ENCODE measurements at regions not wholly inside any gene's neighbourhood (a gene's known extent, or its start where the extent isn't known, plus 50 kb on each side); places are given as distances from the start of the nearest gene placed in this dataset.

DNA sequence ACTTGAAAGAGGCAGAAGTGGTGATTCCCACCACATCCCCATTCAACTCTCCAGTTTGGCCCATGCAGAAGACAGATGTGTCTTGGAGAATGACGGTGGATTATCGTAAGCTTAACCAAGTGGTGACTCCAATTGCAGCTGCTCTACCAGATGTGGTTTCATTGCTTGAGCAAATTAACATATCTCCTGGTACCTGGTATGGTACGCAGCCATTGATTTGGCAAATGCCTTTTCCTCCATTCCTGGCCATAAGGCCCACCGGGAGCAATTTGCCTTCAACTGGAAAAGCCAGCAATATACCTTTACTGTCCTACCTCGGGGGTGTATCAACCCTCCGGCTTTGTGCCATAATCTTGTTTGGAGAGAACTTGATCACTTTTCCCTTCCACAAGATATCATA, 411.5 kb upstream of the SMIM21 start:
- DNase-seq (ENCODE audit: low read depth), result no peak
- H3K4me3 ChIP-seq (ENCODE audit: low read depth, low read length), result no peak overlapping the region
- TF ChIP-seq, protein P1, sequence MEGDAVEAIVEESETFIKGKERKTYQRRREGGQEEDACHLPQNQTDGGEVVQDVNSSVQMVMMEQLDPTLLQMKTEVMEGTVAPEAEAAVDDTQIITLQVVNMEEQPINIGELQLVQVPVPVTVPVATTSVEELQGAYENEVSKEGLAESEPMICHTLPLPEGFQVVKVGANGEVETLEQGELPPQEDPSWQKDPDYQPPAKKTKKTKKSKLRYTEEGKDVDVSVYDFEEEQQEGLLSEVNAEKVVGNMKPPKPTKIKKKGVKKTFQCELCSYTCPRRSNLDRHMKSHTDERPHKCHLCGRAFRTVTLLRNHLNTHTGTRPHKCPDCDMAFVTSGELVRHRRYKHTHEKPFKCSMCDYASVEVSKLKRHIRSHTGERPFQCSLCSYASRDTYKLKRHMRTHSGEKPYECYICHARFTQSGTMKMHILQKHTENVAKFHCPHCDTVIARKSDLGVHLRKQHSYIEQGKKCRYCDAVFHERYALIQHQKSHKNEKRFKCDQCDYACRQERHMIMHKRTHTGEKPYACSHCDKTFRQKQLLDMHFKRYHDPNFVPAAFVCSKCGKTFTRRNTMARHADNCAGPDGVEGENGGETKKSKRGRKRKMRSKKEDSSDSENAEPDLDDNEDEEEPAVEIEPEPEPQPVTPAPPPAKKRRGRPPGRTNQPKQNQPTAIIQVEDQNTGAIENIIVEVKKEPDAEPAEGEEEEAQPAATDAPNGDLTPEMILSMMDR (IDR thresholded peaks at IDR 0.05; ENCODE audit: insufficient read depth, low read depth, low read length), result no peak

DNA sequence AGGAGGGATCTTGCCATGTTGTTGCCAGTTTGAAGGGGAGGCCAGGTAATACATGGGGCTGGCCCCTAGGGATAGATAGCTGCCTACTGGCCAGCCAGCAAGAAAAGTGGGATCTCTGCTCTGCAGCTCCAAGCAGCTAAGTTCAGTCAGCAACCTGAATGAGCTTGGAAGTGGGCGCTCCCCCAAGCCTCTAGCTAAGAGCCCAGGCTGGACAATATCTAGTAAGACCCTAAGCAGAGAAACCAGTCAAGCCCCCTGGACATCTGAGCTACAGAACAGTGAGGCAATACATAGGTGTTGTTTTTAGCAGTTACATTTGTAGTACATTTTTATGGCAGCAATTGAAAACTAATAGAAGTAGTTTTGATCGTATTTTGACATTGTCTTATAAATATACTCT, 409.8 kb upstream of the SMIM21 start:
- no peak overlapping the region for H3K4me3 ChIP-seq (ENCODE audit: low read depth, low read length)
- TF ChIP-seq, protein P1 (IDR thresholded peaks at IDR 0.05; ENCODE audit: insufficient read depth, low read depth, low read length), result no peak
- DNase-seq (ENCODE audit: low read depth), result no peak

DNA sequence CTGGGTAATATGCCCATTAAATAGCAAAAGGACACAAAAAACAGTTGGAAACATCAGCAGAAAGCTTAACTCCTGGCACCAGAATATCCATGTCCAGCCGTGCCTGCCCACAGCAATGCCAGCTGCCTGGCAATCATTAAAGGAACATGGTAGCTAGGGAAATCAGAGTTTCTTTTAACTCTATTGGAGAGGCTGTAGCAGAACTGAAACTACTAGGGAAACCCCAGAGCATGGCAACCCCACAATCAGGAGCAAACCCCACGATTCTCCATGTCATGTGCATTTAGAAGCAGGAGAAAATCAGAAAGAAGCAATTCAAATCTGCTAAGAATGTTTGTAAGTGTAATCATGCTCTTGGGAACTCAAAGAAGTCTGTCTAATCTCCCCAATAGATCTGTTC, 409.0 kb upstream of the SMIM21 start:
- TF ChIP-seq, protein P1 (IDR thresholded peaks at IDR 0.05; ENCODE audit: insufficient read depth, low read depth, low read length), result no peak
- no peak for DNase-seq (ENCODE audit: low read depth)
- no peak overlapping the region for H3K4me3 ChIP-seq (ENCODE audit: low read depth, low read length)

DNA sequence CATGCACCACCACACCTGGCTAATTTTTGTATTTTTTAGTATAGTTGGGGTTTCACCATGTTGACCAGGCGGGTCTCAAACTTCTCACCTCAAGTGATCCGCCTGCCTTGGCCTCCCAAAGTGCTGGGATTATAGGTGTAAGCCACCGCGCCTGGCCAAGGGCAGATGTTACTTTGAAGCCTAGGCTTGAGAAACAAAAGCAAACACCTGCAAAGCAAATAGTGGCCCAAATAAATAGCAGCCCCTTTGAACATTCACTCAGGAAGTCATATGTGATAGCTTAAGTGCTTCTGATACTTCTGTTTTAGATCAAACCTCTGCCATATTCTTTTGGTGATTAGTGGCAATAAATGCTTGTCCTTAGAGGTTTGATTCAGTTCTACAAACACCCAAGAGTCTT, 404.5 kb upstream of the SMIM21 start:
- no peak overlapping the region for H3K4me3 ChIP-seq (ENCODE audit: low read depth, low read length)
- no peak for DNase-seq (ENCODE audit: low read depth)
- TF ChIP-seq, protein P1 (IDR thresholded peaks at IDR 0.05; ENCODE audit: insufficient read depth, low read depth, low read length), result no peak

DNA sequence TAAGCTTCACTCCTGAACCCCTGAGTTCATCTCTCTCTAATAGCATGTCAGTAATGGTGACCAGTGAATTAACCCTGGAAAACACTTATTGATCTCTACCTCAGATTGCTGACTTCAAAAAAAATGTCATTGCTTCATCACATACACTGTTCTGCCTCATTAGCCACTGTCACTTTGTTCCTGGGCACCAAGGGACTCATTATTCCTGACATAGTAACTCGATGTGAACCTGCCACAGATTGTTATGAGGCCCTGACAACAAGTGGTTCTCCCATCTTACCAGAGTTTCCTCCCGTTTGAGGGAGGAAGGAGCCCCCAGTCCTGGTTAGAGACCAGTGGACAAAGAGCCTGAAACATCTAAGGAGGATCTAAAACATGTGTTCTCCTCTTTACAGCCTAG, 403.3 kb upstream of the SMIM21 start:
- TF ChIP-seq, protein P1 (IDR thresholded peaks at IDR 0.05; ENCODE audit: insufficient read depth, low read depth, low read length), result no peak
- no peak overlapping the region for H3K4me3 ChIP-seq (ENCODE audit: low read depth, low read length)
- no peak for DNase-seq (ENCODE audit: low read depth)

DNA sequence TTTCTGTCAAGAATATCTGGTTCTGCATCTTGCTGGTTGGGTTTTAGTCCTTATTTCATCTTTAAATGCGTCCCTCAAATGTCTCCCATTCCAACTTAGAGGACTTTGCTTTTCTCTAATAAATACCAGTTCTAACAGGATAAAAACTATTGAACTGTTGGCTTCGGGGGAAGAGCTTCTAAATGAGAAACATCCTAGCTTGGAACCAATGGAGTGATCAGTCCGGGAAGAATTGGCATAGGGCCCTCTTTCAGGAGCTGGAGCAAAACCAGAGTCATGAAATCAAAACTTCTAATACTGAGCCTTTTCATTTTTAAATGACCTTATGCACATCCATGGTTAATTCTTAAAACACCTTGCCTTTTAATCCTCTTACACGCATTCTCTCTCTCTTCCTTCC, 401.6 kb upstream of the SMIM21 start:
- DNase-seq (ENCODE audit: low read depth), result no peak

DNA sequence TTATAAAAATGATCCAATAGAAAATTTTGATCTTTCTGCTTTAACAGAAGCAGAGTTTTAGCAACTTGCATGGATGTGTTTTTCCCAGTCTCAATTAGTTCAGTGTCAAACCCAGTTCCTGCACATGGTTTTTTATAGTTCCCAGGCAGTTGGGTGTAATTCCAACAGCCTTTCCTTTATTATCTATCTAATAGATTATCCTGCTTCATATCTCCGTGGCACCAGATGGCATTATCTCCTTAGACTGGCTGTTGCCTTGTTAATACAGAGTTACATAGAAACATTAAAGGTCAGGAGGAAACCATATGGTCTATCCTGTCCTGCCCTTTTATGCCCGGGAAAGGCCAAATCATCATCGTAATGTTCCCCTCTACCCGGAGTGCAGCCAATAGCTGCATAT, 400.9 kb upstream of the SMIM21 start:
- TF ChIP-seq, protein P1 (IDR thresholded peaks at IDR 0.05; ENCODE audit: insufficient read depth, low read depth, low read length), result no peak
- DNase-seq (ENCODE audit: low read depth), result no peak
- no peak overlapping the region for H3K4me3 ChIP-seq (ENCODE audit: low read depth, low read length)

More for the DNA sequence above, 401.6 kb upstream of the SMIM21 start:
- H3K4me3 ChIP-seq (ENCODE audit: low read depth, low read length), result no peak overlapping the region
- TF ChIP-seq, protein P1 (IDR thresholded peaks at IDR 0.05; ENCODE audit: insufficient read depth, low read depth, low read length), result no peak

All from fibroblast of villous mesenchyme (primary cell).